ENCODE measurements at regions not wholly inside any gene's neighbourhood (a gene's known extent, or its start where the extent isn't known, plus 50 kb on each side); places are given as distances from the start of the nearest gene placed in this dataset.
"Not testable (repeated sequence)": the region's sequence is repeated elsewhere in the genome, so short reads cannot be mapped to it uniquely, and the experiment has no call there.

DNA sequence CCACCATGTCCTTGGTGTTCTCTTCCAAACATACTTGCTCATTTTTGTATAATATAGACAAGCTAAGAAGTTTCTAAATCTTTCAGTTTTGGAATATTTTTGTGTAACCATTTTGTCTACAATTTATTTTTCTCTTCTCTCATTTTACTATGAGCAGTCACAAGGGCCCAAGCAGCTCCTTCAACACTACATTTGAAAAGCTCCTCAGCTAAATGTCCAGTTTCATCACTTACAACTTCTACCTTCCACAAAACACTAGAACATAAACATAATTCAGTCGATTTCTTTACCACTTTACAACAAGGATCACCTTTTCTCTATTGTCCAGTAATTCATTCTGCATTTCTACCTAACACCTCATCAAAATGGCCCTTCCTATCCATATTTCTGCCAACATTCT, 554.4 kb downstream of the RAB28 start:
- no peak for DNase-seq

GRCh38 chr4:12928751-12929150, 555.4 kb downstream of the RAB28 start:
- no peak for DNase-seq

DNA sequence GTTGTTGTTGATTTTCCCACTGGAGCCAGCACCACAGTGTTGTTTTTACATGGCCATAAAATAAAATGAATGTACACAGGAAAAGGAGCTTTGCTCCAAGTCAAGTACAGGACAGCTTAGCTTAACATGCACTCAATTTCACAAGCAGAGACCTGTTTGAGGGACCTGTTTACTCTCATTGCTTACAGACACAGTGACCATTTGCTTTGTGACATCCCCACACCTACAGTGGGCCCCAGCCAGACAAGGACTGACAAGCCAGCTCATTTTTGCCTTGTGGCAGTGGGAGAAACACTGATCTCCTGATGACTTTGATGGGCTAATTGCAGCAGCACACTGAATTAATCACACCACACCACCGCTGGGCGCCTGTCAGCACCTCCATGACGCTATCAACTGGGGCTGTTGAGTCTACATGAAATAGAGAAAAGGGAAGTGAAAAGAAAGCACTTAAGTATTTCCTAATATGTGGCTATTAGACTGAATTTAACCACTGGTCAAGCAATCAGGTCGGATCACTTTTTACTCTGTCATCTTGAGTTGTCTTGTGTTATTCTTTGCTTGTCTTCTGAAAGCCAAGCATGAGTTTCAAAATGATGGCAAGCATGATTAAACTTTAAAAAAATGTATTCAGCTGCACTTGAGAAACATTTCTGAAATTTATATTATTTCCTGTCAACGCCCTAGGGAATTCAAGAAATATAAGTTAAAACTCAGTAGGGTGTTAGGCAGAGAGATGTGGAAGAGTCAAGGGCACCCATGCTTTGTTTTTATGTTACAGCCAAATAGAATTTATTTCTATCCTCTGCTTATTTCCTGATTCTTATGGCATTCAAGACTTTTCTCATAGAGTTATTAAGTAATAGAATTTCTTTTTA, 557.7 kb downstream of the RAB28 start:
- no peak for DNase-seq

DNA sequence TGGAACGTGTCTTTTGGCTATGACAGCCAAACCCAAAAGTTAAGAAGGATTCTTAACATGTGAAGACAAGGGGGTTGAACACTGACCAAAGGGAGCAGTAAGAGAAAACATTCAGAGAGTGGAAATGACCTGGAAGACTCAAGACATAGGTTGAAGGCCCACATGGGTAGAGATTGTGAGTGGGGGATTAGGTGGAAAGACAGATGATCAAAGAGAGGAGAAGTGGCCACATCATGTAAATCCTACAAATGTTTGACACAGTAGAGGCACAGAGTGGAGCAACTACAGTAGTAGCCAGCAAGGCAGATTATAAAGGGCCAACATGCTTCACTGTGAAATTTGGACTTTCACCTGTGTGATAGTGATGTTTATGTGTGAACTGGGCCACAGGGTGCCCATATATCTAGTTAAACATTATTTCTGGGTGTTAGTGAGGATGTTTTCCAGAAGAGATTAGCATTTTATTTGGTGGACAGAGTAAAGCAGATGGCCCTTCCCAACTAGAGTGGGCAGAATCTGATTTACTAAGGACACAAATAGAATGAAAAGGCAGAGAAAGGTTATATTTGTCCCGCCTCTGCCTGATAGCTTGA, 559.3 kb downstream of the RAB28 start:
- no peak for DNase-seq

DNA sequence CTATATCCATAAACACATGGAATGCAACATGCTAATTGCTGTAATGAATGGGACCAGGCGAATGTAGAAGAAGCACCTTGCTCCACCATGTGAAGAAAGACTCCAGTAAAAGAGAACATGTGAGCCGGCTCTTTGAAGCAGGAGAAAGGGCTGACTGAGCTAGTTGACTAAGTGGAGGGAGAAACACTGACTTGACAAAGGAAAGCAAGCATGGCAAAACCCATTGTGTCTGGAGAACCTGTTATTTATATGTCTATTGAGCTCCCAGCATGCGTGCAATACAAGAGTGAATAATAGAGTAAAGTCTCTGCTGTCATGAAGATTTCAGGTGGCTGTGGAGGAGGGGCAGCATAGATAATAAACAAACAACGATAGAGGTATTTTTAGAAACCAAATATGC, 559.9 kb downstream of the RAB28 start:
- DNase-seq, result no peak

DNA sequence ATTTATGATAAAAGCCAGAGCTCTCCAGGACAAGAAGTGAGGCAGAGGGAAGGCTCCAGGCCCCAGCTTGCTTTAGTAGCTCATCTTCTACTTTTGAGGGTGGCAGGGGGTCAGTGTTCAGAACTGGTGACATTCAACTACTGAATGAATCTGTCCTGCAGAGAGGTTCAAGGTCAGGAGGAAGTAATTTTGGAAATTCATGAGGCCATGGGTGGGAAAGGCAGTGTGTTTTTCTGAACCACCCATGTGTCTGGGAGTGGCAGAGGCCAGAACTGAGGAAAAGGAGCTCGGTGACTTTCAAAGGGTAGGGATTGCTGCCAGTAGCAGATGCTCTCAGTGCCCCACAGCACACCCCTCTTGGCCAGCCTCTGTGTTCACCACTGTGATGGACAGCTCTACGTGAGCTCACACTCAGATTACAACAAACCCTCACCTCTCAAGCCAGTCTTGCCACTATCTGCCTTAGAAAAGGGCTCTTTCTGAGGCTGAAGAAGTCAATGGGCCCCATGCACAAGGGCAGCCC, 571.2 kb downstream of the RAB28 start:
- no peak for DNase-seq

DNA sequence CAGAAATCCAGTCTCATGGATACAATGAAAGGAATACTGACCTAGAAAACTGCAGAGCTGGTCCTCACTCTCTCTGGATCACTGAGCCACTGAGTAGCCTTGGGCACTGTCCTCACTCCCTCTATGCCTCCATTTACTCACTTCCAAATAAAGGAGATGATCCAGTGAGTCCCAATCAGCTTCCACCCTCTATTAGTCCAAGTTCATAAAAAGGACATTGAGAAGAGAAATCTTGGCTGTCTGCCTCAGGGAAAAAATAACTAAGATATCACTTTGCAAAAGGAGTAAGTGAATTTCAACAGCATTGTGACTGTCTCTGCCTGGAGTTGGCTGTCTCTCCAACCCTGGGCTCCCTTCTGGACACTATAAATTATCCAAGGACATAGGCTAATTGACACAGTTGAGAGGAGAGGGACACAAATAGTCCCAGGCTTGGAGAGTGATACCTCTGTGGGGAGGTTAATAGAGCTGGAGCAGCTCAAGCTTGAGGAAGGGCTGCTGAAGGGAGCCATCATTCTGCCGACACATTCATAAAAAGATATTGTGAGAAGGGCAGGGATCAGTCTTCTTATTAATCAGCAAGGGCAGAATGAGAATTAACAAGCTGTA, 572.3 kb downstream of the RAB28 start:
- DNase-seq, result no peak

- DNase-seq, result not testable (repeated sequence)
Observed at GRCh38 chr4:12903640-12904039, 580.5 kb downstream of the RAB28 start.

DNA sequence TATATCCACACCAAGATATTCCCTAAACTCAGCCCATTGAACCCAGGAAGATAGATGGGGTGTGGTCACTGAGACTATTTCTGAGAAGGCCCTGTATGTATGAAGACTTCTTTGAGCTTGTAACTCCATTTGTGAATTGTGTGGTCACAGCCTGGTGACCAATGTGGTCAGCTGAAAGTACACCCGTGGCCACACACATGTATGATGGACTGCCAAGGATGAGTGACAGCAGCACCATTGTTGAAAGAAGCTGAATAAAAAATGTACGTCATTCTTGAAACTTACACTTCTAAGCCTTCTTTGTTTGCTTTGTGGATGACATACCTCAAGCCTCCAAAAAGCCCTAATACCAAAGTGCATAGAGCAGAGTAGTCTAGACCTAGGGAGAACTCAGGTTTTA, 581.4 kb downstream of the RAB28 start:
- DNase-seq, result no peak

GRCh38 chr4:12897954-12898353, 586.2 kb downstream of the RAB28 start:
- DNase-seq, result peak; percentile 32

- no peak for DNase-seq
Observed at GRCh38 chr4:12894062-12894461, 590.1 kb downstream of the RAB28 start.

DNA sequence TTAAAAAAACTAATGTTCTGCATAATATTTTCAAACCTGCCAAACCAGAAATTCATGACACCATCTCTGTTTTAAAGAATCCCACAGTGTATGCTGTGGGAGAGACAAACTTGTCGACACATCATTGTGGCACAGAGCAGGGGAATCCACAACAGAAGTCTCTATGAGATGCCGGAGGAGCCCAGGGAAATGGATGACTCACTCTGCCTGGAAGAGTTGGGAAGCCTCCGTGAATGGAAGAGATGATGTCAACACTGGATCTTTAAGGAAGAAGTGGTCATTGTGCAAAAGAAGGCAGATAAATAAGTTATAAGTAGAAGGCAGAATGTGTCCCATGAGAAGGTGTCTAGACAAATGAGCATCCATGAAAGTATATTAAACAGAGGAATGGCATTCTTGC, 595.1 kb downstream of the RAB28 start:
- DNase-seq, result peak; percentile 52

GRCh38 chr4:12884846-12885796, 599.0 kb downstream of the RAB28 start:
- no peak for DNase-seq

GRCh38 chr4:12881945-12882584, 602.1 kb downstream of the RAB28 start:
- DNase-seq, result no peak

GRCh38 chr4:12880844-12881243, 603.3 kb downstream of the RAB28 start:
- no peak for DNase-seq

DNA sequence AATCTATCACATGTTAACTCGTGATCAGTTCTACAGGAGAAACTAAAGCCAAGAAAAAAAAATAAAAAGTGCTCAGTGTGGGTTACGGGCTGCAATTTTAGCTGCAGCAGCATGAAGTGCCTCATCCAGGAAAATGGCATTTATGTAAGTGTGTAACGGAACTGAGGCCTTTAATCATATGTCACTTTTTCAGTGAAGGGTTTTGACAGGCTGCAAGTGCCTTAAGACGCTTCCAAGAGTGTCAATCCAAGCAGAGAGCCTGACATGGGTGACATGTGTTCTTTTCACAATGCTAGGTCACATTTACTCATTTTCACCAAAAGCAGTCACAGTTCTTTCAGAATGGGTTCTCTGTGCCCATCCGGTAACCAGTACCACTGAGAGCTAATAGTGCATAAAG, 604.6 kb downstream of the RAB28 start:
- DNase-seq, result no peak

- no peak for DNase-seq
Observed at GRCh38 chr4:12875640-12876243, 608.4 kb downstream of the RAB28 start.

DNA sequence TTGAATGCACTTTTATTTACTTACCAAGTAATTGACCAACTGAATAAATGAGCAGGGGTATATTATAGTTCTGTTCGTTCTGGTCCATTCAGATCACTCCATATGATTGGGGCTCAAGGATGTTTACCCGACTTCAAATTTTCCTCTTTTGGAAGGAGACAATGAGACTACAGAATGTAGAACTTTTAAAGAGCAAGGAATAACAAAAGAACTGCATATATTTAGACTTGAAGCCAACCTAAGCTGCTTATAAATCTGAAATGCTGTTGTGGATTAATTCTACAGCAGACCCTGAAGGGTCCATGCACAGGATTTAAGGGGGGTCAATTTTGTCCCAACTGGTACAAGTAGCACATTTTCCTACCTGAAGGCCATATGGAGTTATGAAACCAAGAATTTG, 610.8 kb downstream of the RAB28 start:
- no peak for DNase-seq

- DNase-seq, result no peak
Observed at GRCh38 chr4:12861422-12861821, 622.7 kb downstream of the RAB28 start.

DNA sequence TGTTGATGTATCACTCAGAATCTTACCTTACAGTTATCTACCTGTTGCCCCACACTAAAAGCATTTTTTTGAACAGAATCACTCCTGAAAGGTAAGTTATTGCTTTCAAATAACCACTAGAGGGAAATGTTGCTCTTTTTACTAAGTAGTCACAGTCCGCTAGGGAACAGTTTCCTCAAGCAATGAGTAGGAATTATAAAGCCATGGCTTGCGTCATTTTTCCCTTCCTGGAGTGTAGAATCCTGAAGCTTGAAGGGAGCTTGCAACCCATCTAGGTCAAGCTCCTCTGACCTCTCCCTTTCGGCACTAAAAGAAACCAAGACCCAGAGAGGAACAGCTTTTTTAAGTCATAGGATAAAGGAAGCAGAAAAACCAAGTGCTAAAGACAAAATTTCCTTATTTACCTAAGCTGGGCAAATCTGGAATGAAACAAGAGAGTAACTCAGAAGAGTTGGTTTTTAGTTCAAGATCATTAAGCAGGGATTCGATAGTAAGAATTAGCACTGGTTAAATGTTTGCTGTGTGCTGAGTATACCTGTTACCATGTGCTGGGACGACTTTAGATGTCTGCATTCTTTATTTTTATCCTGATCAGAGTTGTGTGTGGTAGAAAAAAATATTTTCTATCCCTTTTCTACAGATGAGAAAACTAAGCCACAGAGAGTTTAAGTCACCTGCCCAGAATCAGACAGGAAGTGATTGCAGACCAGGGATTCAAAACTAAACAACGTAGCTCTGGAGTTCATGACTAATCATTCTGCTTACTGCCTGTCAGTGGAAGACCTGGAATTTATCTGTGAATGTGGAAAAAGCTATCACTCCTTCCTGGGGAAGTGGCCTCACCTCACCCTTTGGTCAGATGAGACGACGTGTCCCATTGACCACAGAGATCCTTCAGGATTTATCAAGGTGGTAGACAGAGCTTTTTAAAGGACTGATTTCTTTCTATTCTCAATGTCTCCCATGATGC, 631.5 kb downstream of the RAB28 start:
- DNase-seq, result peak; percentile 20

Data from femur (tissue), 1 donor.